ENCODE measurements at regions not wholly inside any gene's neighbourhood (a gene's known extent, or its start where the extent isn't known, plus 50 kb on each side); places are given as distances from the start of the nearest gene placed in this dataset.

Small RNAs in the stretch of these regions (small RNA-seq; reads per million reads assigned to genes)
- 0 reads per million in 4 donors for gene RNA5SP157
